HFF-Myc (cell line): ENCODE measurements at regions not wholly inside any gene's neighbourhood (a gene's known extent, or its start where the extent isn't known, plus 50 kb on each side); places are given as distances from the start of the nearest gene placed in this dataset.
"Not testable (repeated sequence)": the region's sequence is repeated elsewhere in the genome, so short reads cannot be mapped to it uniquely, and the experiment has no call there.

Experiments
- DNase-seq: peaks from one replicate; pipeline ENCODE4 v3.0.0-alpha.2; 2011; ENCODE audit warnings: low read depth; ENCODE audit errors: extremely low read depth
- H3K4me3 ChIP-seq: replicated peaks from 2 replicates; pipeline ENCODE4 v1.5.1; 2011; ENCODE audit warnings: low read depth, mild to moderate bottlenecking, control low read depth, low read length

- H3K4me3 ChIP-seq, DNase-seq: not testable (repeated sequence)
These were observed 158.4 kb upstream of the ZNF469 start for GRCh38 chr16:88224131-88224898.

- DNase-seq, H3K4me3 ChIP-seq: not testable (repeated sequence)
These were observed 157.0 kb upstream of the ZNF469 start for GRCh38 chr16:88225640-88226230.

GRCh38 chr16:88226302-88226701 lies 156.5 kb upstream of the ZNF469 start:
- not testable (repeated sequence) for DNase-seq, H3K4me3 ChIP-seq

- not testable (repeated sequence) for H3K4me3 ChIP-seq, DNase-seq
These were observed 155.6 kb upstream of the ZNF469 start for GRCh38 chr16:88227026-88227721.

GRCh38 chr16:88227722-88228482 lies 154.9 kb upstream of the ZNF469 start:
- H3K4me3 ChIP-seq, DNase-seq: not testable (repeated sequence)

GRCh38 chr16:88228751-88229150 lies 154.0 kb upstream of the ZNF469 start:
- not testable (repeated sequence) for H3K4me3 ChIP-seq, DNase-seq

GRCh38 chr16:88229710-88230109 lies 153.0 kb upstream of the ZNF469 start:
- DNase-seq, H3K4me3 ChIP-seq: not testable (repeated sequence)

- H3K4me3 ChIP-seq, DNase-seq: not testable (repeated sequence)
These were observed 152.3 kb upstream of the ZNF469 start for GRCh38 chr16:88230276-88230966.

GRCh38 chr16:88230967-88231615 lies 151.7 kb upstream of the ZNF469 start:
- H3K4me3 ChIP-seq, DNase-seq: not testable (repeated sequence)

- not testable (repeated sequence) for DNase-seq, H3K4me3 ChIP-seq
These were observed 150.9 kb upstream of the ZNF469 start for GRCh38 chr16:88231839-88232238.

- not testable (repeated sequence) for DNase-seq, H3K4me3 ChIP-seq
These were observed 150.1 kb upstream of the ZNF469 start for GRCh38 chr16:88232401-88233258.

GRCh38 chr16:88233621-88234420 lies 148.9 kb upstream of the ZNF469 start:
- H3K4me3 ChIP-seq, DNase-seq: not testable (repeated sequence)

GRCh38 chr16:88234421-88235271 lies 148.1 kb upstream of the ZNF469 start:
- not testable (repeated sequence) for DNase-seq, H3K4me3 ChIP-seq

GRCh38 chr16:88235691-88236090 lies 147.1 kb upstream of the ZNF469 start:
- not testable (repeated sequence) for H3K4me3 ChIP-seq

GRCh38 chr16:88236229-88236628 lies 146.5 kb upstream of the ZNF469 start:
- not testable (repeated sequence) for DNase-seq, H3K4me3 ChIP-seq

More at GRCh38 chr16:88235691-88236090, 147.1 kb upstream of the ZNF469 start:
- DNase-seq: not testable (repeated sequence)
